ENCODE measurements at regions not wholly inside any gene's neighbourhood (a gene's known extent, or its start where the extent isn't known, plus 50 kb on each side); places are given as distances from the start of the nearest gene placed in this dataset.

DNA sequence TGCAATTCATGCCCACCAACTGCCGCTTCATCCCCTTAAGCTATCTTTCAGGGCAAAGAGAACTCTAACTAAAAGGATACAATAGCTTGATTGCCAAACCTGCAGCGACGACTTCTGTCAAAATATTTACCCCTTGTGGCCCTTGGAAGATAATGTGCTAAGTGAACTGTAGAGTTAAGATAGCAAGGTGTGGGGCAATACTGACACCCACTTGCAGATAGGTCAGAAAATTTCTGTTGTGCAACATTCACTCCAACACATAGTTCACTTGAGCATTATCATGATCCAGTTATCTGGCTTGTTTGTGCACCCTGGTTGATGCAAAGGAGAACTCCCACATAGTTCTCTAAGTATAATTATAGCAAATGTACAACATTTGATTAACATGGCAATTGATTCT is 55.6 kb downstream of the RHOXF2B start:
- DNase-seq: no peak

- no peak for DNase-seq
Observed at GRCh38 chrX:120020305-120020704, 57.2 kb downstream of the RHOXF2B start.

DNA sequence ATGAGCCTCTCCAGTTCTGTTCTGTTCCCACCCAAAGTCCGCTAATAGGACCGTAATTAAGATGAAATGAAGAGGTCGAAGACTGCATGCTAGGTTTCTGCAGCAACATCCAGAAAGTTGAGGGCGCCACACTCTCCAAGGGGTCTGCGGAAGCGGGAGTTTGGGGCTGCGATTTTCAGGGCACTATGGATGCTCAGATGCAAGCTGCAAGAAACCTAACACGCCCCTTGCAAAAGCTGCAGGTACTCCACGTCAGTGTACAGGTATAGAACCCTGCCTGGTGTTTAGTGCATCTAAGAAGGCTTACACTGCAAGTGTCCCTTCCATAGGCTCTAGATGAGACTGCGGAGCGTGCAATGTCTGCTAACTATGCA is 61.4 kb downstream of the RHOXF2B start:
- DNase-seq: no peak

GRCh38 chrX:120015145-120016067 is 62.1 kb downstream of the RHOXF2B start:
- peak; percentile 11 for DNase-seq

DNA sequence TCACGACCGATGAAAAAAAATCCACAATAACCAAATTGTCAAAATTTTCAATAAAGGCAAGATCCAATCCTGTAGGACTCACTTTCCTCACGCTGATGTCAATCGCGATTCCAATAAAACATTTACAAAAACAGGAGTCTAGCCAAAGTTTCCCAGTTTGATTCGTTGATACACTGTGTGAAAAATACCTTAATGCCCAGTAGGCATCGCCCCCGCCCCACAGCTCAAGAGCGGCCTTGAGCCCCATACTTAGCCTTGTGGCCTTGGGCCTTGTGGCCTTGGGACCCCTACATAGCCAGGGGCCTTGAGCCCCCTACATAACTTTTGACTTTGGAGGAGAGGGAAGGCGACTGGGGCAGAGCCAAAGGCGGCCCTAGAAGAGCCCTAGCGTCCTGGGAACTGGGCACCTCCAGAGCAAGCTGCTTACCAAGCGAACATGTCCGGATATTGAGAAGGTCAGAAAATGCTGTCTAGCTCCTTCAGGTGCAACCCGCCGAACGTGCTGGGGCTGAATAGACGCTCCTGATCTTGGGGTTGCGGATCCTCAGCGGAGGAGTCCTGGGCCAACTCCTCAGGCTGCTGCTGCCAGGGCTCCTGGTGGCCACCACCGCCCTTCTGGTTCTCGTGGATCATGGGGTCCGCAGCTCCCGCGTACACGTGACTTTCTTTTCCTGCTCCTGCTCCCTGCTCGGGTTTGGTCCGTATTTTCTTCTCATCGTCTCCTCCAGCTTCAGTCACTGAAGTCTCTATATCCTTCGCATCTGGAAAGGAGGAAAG is 62.9 kb downstream of the RHOXF2B start:
- DNase-seq: no peak

DNA sequence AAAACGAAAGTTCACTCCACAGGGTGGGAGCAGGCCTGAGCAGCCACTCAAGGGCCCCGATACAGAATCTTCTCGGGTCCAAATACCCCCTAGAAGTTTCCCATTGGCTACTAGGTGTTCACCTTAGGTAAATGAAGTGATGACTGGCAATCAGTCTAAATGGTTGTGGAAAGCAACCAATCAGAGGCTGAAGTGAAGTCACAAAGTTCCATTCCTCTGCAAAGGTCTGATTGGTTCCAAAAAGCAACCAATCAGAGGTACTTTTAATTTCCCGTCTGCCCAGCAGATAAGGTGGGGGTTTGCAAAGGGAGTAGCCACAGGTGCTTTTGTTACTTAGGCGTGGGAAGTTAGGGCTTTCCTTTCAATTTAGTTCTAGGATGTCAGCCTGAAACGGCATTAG is 58.2 kb upstream of the NKAP start:
- no peak for DNase-seq

DNA sequence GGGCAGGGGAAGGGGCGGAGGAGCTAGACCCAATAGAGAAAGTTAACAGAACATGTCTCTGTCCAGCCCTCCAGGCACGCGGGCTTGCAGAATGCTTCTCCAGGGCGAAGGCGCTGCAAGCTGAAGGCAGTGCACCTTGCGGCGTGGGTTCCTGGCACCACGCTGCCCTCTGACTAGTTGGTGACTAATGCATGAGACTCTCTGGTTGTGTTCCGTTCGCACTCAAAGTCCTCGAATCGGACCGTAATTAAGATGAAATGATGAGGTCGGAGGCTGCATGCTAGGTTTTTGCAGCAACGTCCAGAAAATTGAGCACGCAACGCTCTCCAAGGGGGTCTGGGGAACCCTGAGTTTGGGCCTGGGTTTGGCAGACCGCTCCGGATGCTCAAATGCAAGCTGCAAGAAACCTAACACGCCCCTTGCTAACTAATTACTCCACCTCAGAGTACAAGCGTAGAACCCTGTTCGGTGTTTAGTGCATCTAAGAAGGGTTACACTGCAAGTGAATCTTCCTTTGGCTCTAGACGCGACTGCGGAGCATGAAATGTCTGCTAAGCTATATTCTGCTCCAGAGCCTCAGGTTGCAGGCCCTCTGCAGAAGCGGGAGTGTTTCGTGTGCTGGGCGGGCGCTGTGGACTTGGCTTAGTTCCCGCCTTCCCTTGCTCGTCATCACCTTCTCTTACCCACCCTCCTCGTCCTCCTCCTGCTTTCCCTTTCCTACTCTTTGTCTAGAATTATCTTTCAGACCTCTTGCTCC is 57.1 kb upstream of the NKAP start:
- DNase-seq: no peak

- DNase-seq: no peak
Observed at GRCh38 chrX:119999087-119999634, 55.6 kb upstream of the NKAP start.

DNA sequence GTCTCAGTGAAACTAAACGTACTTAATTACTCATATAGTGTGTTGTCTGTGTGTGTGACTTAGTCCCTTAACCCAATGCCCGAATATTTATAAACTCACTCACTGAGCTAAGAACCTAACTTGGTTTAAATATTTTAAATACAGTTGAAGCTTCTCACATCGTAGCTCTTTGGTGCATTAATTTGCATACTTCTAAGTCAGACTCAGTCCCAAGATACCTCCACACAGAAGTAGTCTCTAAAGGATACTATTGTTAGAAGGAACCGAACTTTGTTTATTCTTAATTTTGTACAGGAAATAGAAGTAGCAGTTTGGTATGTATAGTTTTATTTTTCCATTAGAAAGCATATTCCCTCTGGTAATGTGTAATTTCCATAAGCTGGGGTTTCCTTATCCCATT is 54.0 kb upstream of the NKAP start:
- DNase-seq: no peak

DNA sequence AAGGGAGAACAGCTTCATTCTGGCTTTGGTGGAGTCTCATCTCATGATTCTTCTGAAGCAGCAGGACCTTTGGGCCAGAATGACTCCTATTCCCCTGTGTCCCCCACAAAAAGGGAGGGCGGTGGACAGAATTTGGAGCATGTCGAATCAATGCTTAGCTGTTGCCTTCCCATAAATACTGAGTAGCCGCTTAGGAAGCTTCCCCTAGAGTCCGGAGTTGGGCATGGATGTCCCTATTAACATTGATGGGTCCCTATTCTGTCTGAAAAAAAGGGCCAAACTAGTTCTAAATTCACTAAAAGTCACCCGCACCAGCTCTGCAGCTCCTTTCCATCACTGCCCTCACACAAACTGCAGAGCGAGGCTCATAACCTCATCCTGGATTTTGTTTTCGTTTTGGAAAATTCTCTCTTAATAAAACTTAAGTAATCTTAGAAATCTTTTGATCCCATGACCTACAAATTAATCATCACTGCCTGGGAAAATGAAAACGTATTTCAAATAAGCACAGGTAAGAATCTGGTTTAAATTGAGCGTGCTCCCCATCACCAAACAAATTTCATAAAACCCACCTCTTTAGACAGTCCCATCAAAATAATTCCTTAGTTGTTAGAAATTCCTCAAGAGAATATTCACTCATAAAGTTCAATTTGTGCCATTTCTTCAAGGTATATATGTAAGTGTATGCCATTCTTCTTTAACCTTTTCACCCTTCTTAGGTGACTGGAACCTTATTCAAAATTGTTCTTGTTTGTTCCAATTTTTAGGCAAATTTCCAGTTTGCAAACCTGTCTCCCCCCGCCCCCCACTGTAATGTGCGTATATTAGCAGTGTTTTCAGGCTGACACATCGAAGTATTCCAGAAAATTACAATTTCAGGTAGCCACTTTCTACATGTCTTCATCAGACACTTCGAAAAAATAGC is 53.3 kb upstream of the NKAP start:
- no peak for DNase-seq

DNA sequence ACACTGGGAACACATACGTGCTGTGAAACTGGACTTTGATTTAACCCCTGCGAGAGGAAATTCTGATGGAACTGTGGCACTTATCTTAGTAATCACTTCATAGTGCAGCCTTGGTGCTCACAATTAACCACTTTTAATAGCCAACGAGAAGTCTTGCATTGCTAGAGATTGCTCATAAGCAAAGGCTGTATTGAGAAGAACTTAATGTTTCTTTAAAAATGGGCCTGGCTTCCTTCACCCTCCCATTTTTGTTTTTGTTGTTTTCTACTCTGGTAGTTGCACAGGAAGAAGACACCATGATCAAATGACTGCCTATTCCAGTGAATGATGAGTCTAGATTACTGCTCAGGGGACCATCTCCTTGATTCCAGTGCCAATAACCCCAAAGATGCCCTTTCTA is 52.5 kb upstream of the NKAP start:
- no peak for DNase-seq
